Osteoblast (primary cell): ENCODE measurements at regions not wholly inside any gene's neighbourhood (a gene's known extent, or its start where the extent isn't known, plus 50 kb on each side); places are given as distances from the start of the nearest gene placed in this dataset.

Experiments
- DNase-seq: peaks from one replicate; pipeline ENCODE4 v3.0.0; 2011; ENCODE audit warnings: low spot score, mixed read lengths; ENCODE audit not compliant: insufficient read length; ENCODE audit errors: missing footprints
- H2AFZ ChIP-seq: 2 replicates; pipeline ENCODE4 v1.6.0; 2011; ENCODE audit warnings: mild to moderate bottlenecking, low read length
- H3K27ac ChIP-seq: 2 replicates; pipeline ENCODE4 v1.5.1; 2011; ENCODE audit warnings: mild to moderate bottlenecking, low read depth, low read length, moderate library complexity
- H3K27me3 ChIP-seq: 2 replicates; pipeline ENCODE4 v1.6.0; 2012; ENCODE audit warnings: mild to moderate bottlenecking, control low read depth, inconsistent platforms, low read length, moderate library complexity; ENCODE audit not compliant: insufficient read depth
- H3K36me3 ChIP-seq: 2 replicates; pipeline ENCODE4 v1.5.1; 2011; ENCODE audit warnings: mild to moderate bottlenecking, low read length, control low read depth, moderate library complexity; ENCODE audit not compliant: insufficient read depth
- H3K4me1 ChIP-seq: 2 replicates; pipeline ENCODE4 v1.5.1; 2011; ENCODE audit warnings: mild to moderate bottlenecking, low read length, control low read depth, moderate library complexity; ENCODE audit not compliant: insufficient read depth
- H3K4me2 ChIP-seq: 2 replicates; pipeline ENCODE4 v1.6.0; 2011; ENCODE audit warnings: mild to moderate bottlenecking, low read length; ENCODE audit not compliant: insufficient read depth
- H3K4me3 ChIP-seq: fragments of 200-600 bp; sonication (generic); 3 replicates; pipeline ENCODE4 v1.5.1; 2012; ENCODE audit warnings: mild to moderate bottlenecking, low read length, inconsistent platforms; ENCODE audit not compliant: insufficient read depth
- H3K79me2 ChIP-seq: 2 replicates; pipeline ENCODE4 v1.6.0; 2012; ENCODE audit warnings: mild to moderate bottlenecking, low read length, control low read depth, inconsistent platforms; ENCODE audit not compliant: insufficient read depth
- H3K9me3 ChIP-seq: 2 replicates; pipeline ENCODE4 v1.5.1; 2011; ENCODE audit warnings: low read depth, low read length, control low read depth
- H4K20me1 ChIP-seq: 2 replicates; pipeline ENCODE4 v1.6.0; 2012; ENCODE audit warnings: mild to moderate bottlenecking, low read length, control low read depth; ENCODE audit not compliant: insufficient read depth
- TF ChIP-seq, protein P1 (sequence below): IDR thresholded peaks from 2 replicates; pipeline ENCODE4 v1.5.1; 2011; ENCODE audit warnings: mild to moderate bottlenecking, low read depth, low read length, moderate library complexity; ENCODE audit errors: extremely low read depth

DNA sequence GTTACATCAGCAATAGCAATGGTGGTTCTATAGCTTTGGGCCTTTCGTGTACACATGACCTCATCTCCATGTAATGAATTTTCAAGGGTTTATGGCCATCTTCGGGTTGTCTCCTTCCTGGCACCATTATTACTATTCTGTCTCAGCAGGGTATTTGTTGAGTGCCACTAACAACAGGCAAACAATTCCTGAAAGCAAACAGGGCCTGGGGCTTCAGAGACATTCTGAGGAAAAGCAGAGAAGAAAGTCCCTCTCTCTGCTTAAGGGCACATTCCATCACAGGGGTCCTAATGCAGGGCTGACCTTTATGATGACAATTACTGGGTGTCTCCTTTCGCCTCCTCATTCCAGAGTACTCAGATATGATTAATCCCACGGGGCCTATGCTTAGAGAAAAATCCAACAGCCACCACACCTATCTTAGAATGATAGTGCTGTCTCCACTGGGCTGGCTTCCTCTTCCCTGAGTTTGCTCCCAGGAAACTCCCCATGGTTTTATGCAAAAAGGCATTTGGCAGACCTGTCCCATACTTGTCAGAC, 540.2 kb upstream of the ZNF462 start:
- H3K36me3 ChIP-seq, result no peaks in the 10 kb centered on the region
- H3K27me3 ChIP-seq, result no peaks in the 10 kb centered on the region

GRCh38 chr9:106324053-106324585, 538.8 kb upstream of the ZNF462 start:
- H4K20me1 ChIP-seq, result no peaks in the 10 kb centered on the region
- H3K4me3 ChIP-seq, result no peak overlapping the region
- no peaks in the 10 kb centered on the region for H3K4me1 ChIP-seq
- TF ChIP-seq, protein P1, sequence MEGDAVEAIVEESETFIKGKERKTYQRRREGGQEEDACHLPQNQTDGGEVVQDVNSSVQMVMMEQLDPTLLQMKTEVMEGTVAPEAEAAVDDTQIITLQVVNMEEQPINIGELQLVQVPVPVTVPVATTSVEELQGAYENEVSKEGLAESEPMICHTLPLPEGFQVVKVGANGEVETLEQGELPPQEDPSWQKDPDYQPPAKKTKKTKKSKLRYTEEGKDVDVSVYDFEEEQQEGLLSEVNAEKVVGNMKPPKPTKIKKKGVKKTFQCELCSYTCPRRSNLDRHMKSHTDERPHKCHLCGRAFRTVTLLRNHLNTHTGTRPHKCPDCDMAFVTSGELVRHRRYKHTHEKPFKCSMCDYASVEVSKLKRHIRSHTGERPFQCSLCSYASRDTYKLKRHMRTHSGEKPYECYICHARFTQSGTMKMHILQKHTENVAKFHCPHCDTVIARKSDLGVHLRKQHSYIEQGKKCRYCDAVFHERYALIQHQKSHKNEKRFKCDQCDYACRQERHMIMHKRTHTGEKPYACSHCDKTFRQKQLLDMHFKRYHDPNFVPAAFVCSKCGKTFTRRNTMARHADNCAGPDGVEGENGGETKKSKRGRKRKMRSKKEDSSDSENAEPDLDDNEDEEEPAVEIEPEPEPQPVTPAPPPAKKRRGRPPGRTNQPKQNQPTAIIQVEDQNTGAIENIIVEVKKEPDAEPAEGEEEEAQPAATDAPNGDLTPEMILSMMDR, result no peak
- no peak for DNase-seq
- no peaks in the 10 kb centered on the region for H3K36me3 ChIP-seq
- no peak overlapping the region for H3K4me2 ChIP-seq
- H2AFZ ChIP-seq, result no peak overlapping the region
- no peaks in the 10 kb centered on the region for H3K79me2 ChIP-seq
- H3K9me3 ChIP-seq, result no peaks in the 10 kb centered on the region
- H3K27ac ChIP-seq, result no peak overlapping the region
- no peaks in the 10 kb centered on the region for H3K27me3 ChIP-seq

More for the DNA sequence above, 540.2 kb upstream of the ZNF462 start:
- no peaks in the 10 kb centered on the region for H4K20me1 ChIP-seq
- no peaks in the 10 kb centered on the region for H3K4me1 ChIP-seq
- no peak overlapping the region for H2AFZ ChIP-seq
- no peak overlapping the region for H3K4me3 ChIP-seq
- no peaks in the 10 kb centered on the region for H3K79me2 ChIP-seq
- H3K9me3 ChIP-seq, result no peaks in the 10 kb centered on the region
- H3K27ac ChIP-seq, result no peak overlapping the region
- TF ChIP-seq, protein P1, result no peak
- no peak for DNase-seq
- H3K4me2 ChIP-seq, result no peak overlapping the region

DNA sequence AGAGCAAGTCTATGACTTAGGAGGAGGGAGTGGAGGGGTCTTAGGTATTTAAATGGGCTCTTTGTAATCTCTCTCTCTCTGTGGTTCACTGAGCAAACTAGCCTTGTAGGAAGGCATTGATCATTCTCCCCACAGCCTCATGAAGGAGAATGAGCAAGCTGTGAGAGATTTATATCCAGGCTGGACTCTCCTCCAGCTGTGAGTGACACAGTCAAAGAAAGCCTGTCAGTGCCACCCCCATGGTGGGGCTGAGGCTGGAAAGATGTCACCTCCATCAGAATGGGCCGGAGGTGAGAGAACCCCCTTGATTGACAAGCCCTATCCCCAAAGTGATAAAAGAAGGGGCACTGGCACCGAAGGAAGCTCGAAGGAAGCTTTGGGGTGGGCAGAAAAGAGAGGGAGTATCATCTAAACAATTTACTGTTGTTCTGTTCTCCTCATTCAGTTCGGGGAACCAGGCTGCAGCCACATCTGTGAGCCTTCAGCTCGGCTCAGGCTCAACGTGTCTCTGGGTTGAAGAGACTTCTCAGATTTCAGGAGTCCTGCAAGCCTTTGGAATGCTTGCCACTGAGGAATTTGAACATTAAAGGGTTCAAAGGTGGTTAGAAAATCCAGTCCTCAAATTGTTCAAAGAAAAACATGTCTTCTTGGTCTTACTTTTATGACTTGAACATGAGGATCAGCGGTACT, 538.2 kb upstream of the ZNF462 start:
- Histone ChIP-seq H3K4me3 (no peak overlapping the region), H3K27me3 (no peaks in the 10 kb centered on the region), H3K9me3 (no peaks in the 10 kb centered on the region), H3K79me2 (no peaks in the 10 kb centered on the region), H3K4me2 (no peak overlapping the region), H2AFZ (no peak overlapping the region), H3K27ac (no peak overlapping the region), H4K20me1 (no peaks in the 10 kb centered on the region), H3K4me1 (no peaks in the 10 kb centered on the region), H3K36me3 (no peaks in the 10 kb centered on the region)
- no peak for DNase-seq
- TF ChIP-seq, protein P1, result no peak

GRCh38 chr9:106326493-106326892, 536.5 kb upstream of the ZNF462 start:
- no peaks in the 10 kb centered on the region for H4K20me1 ChIP-seq
- no peaks in the 10 kb centered on the region for H3K79me2 ChIP-seq
- no peaks in the 10 kb centered on the region for H3K4me1 ChIP-seq
- H3K4me3 ChIP-seq, result no peak overlapping the region
- H3K27ac ChIP-seq, result no peak overlapping the region
- H3K4me2 ChIP-seq, result no peak overlapping the region
- no peak overlapping the region for H2AFZ ChIP-seq
- H3K27me3 ChIP-seq, result no peaks in the 10 kb centered on the region
- no peaks in the 10 kb centered on the region for H3K36me3 ChIP-seq
- no peaks in the 10 kb centered on the region for H3K9me3 ChIP-seq
- TF ChIP-seq, protein P1, result no peak
- DNase-seq, result no peak
